MCF 10A (cell line): ENCODE measurements at regions not wholly inside any gene's neighbourhood (a gene's known extent, or its start where the extent isn't known, plus 50 kb on each side); places are given as distances from the start of the nearest gene placed in this dataset.

ENCODE experiments used
- BruUV-seq: library from RNA; stranded (reverse); fragments of 400-500 nt; replicated peaks from 2 replicates; lab custom pipeline; 2021; lab: Mats Ljungman, UMichigan
- CTCF ChIA-PET: fragments of 300-600 bp; sonication (Branson Sonifier 250); formaldehyde crosslinking; extraction: SDS; loops from one replicate; lab custom pipeline; 2021; ENCODE audit warnings: antibody characterized with exemption, inconsistent platforms; lab: Yijun Ruan, JAX
- POLR2A ChIA-PET: fragments of 300-600, 350-650 bp; sonication (Branson Sonifier 250); formaldehyde crosslinking; extraction: SDS; loops from one replicate; lab custom pipeline; 2020; ENCODE audit warnings: antibody characterized with exemption, inconsistent platforms; lab: Yijun Ruan, JAX
- DNase-seq: peaks from one replicate; pipeline ENCODE4 v3.0.0-alpha.2; 2018; ENCODE audit not compliant: unreplicated experiment
- H3K27ac Mint-ChIP-seq: one replicate; pipeline ENCODE4 v1.8.0; 2022; ENCODE audit warnings: mild to moderate bottlenecking, low read depth, mixed read lengths; ENCODE audit not compliant: unreplicated experiment
- H3K27me3 Mint-ChIP-seq: one replicate; pipeline ENCODE4 v1.8.0; 2022; ENCODE audit warnings: mixed read lengths; ENCODE audit not compliant: insufficient read depth, unreplicated experiment
- H3K36me3 Mint-ChIP-seq: one replicate; pipeline ENCODE4 v1.8.0; 2022; ENCODE audit warnings: mild to moderate bottlenecking, moderate library complexity, mixed read lengths; ENCODE audit not compliant: insufficient read depth, unreplicated experiment
- H3K4me1 Mint-ChIP-seq: one replicate; pipeline ENCODE4 v1.8.0; 2022; ENCODE audit warnings: mixed read lengths; ENCODE audit not compliant: insufficient read depth, unreplicated experiment
- H3K4me3 Mint-ChIP-seq: one replicate; pipeline ENCODE4 v1.8.0; 2022; ENCODE audit warnings: mild to moderate bottlenecking, moderate library complexity, mixed read lengths; ENCODE audit not compliant: unreplicated experiment
- H3K9me3 Mint-ChIP-seq: one replicate; pipeline ENCODE4 v1.8.0; 2022; ENCODE audit warnings: mixed read lengths; ENCODE audit not compliant: unreplicated experiment
- intact Hi-C: fragments of 100-400 bp; cut with micrococcal nuclease; formaldehyde crosslinking; loops from 2 replicates; pipeline ENCODE4 v1.14.1; 2022
- TF ChIP-seq, protein P1 (sequence below): fragments of 200-600 bp; IDR thresholded peaks from one replicate; pipeline ENCODE4 v1.8.0; 2022; ENCODE audit warnings: antibody characterized with exemption, mild to moderate bottlenecking; ENCODE audit not compliant: unreplicated experiment

DNA sequence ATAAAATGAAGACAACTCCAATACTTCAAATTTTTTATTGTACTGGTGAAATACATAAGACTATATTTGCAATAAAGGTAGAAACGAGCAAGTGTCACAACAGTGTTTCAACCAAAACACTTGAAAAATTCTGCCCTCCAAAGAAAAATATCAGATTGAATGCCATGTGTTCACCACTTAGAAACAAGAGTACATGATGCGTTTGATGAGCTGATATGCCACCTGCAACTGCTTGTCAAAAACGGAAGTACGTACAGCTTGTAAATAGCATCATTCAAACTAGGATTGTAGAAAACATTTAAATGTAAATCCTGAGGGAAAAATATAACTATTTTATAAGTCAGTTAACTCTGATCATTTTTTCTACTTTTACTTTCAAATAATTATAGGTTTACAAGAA is 276.1 kb downstream of the ANTXR2 start:
- H3K36me3 Mint-ChIP-seq, result no peaks in the 10 kb centered on the region
- ChIA-PET POLR2A (interaction anchor here (0.6 kb wide), 2 partner anchors 14 to 95 kb away, joined by 3 read pairs; no protein-coding TSS in a partner anchor), CTCF (no interaction called here)
- TF ChIP-seq, protein P1, sequence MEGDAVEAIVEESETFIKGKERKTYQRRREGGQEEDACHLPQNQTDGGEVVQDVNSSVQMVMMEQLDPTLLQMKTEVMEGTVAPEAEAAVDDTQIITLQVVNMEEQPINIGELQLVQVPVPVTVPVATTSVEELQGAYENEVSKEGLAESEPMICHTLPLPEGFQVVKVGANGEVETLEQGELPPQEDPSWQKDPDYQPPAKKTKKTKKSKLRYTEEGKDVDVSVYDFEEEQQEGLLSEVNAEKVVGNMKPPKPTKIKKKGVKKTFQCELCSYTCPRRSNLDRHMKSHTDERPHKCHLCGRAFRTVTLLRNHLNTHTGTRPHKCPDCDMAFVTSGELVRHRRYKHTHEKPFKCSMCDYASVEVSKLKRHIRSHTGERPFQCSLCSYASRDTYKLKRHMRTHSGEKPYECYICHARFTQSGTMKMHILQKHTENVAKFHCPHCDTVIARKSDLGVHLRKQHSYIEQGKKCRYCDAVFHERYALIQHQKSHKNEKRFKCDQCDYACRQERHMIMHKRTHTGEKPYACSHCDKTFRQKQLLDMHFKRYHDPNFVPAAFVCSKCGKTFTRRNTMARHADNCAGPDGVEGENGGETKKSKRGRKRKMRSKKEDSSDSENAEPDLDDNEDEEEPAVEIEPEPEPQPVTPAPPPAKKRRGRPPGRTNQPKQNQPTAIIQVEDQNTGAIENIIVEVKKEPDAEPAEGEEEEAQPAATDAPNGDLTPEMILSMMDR, result no peak
- intact Hi-C loops, result no loop called here
- H3K27ac Mint-ChIP-seq, result no peak overlapping the region
- no TSS peak for BruUV-seq
- H3K4me3 Mint-ChIP-seq, result no peak overlapping the region
- no peaks in the 10 kb centered on the region for H3K27me3 Mint-ChIP-seq
- H3K9me3 Mint-ChIP-seq, result no peaks in the 10 kb centered on the region
- H3K4me1 Mint-ChIP-seq, result no peaks in the 10 kb centered on the region
- no peak for DNase-seq

DNA sequence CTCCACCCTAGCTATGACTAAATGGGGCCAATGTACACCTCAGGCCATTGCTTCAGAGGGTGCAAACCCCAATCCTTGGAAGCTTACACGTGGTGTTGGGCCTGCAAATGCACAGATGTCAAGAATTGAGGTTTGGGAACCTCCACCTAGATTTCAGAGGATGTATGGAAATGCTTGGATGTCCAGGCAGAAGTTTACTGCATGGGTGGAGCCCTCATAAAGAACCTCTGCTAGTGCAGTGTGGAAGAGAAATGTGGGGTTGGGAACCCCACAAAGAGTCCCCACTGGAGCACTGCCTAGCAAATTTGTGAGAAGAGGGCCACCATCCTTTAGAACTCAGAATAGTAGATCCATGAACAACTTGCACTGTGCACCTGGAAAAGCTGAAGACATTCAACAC is 284.1 kb downstream of the ANTXR2 start:
- peaks cover 8% of the 10 kb centered on the region for H3K9me3 Mint-ChIP-seq

DNA sequence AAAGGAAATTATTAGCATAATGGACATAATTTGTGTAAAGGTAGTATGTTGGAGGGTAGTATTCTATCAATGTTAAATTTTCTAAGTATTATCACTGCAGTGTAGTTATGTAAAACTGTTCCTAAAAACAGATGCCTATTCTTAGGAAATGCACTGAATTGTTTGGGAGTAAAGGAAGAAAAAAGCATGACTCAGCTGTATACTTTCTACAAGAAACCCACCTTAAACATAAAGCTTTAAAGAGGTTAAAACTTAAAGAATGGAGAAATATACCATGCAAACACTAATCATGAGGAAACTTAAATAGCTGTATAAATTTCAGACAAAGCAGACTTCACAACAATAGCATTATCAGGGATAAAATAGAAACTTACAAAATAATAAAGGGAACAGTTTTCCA is 292.9 kb downstream of the ANTXR2 start:
- no peaks in the 10 kb centered on the region for H3K27me3 Mint-ChIP-seq
- CTCF ChIA-PET, result interaction anchor here (0.5 kb wide), 1 partner anchor 61 kb away, joined by 5 read pairs; no protein-coding TSS in a partner anchor
- DNase-seq, result no peak
- TF ChIP-seq, protein P1, result no peak
- H3K36me3 Mint-ChIP-seq, result no peaks in the 10 kb centered on the region
- BruUV-seq, result no TSS peak
- intact Hi-C loops, result no loop called here
- POLR2A ChIA-PET, result no interaction called here
- no peaks in the 10 kb centered on the region for H3K4me1 Mint-ChIP-seq
- H3K4me3 Mint-ChIP-seq, result no peak overlapping the region
- peaks cover 1% of the 10 kb centered on the region for H3K9me3 Mint-ChIP-seq
- H3K27ac Mint-ChIP-seq, result no peak overlapping the region

More for the DNA sequence above, 284.1 kb downstream of the ANTXR2 start:
- POLR2A ChIA-PET, result no interaction called here
- TF ChIP-seq, protein P1, result no peak
- no peak overlapping the region for H3K4me3 Mint-ChIP-seq
- H3K36me3 Mint-ChIP-seq, result no peaks in the 10 kb centered on the region
- CTCF ChIA-PET, result no interaction called here
- no peaks in the 10 kb centered on the region for H3K27me3 Mint-ChIP-seq
- no peak overlapping the region for H3K27ac Mint-ChIP-seq
- BruUV-seq, result no TSS peak
- no peaks in the 10 kb centered on the region for H3K4me1 Mint-ChIP-seq
- intact Hi-C loops, result no loop called here
- no peak for DNase-seq

DNA sequence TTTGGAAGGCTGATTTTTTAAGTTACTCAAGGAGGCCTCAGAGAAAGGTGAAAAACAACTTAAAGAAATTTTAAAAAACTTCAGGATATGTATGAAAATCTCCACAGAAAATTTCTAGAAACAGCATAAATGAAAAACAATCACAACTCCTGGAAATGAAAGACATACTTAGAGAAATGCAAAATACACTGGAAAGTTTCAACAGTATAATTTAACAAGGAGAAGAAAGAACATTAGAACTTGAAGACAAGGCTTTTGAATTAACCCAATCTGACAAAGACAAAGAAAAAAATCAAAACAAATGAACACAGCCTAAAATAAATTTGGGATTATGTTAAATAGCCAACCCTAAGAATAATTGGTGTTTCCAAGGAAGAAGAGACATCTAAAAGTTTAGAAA is 300.5 kb downstream of the ANTXR2 start:
- ChIA-PET CTCF (no interaction called here), POLR2A (no interaction called here)
- Mint-ChIP-seq H3K27me3 (no peaks in the 10 kb centered on the region), H3K9me3 (peaks cover 14% of the 10 kb centered on the region), H3K27ac (no peak overlapping the region), H3K4me1 (no peaks in the 10 kb centered on the region), H3K4me3 (no peak overlapping the region), H3K36me3 (no peaks in the 10 kb centered on the region)
- TF ChIP-seq, protein P1, result no peak
- no peak for DNase-seq
- intact Hi-C loops, result no loop called here
- BruUV-seq, result no TSS peak
